ENCODE measurements at regions not wholly inside any gene's neighbourhood (a gene's known extent, or its start where the extent isn't known, plus 50 kb on each side); places are given as distances from the start of the nearest gene placed in this dataset.

- TF ChIP-seq CTCF (IDR thresholded peaks at IDR 0.05), result no peak
- no peak for TF ChIP-seq POLR2A (IDR thresholded peaks at IDR 0.05)
Observed at GRCh38 chr11:23113887-23114216, 253.6 kb upstream of the CCDC179 start.
